ENCODE measurements at regions not wholly inside any gene's neighbourhood (a gene's known extent, or its start where the extent isn't known, plus 50 kb on each side); places are given as distances from the start of the nearest gene placed in this dataset.

GRCh38 chr6:45718871-45719270 is 296.8 kb downstream of the CLIC5 start:
- TF ChIP-seq ZNF8 (CRISPR knock-in tag; IDR thresholded peaks at IDR 0.05) (no peak), ARNTL (CRISPR knock-in tag; IDR thresholded peaks at IDR 0.05; ENCODE audit: borderline replicate concordance, low read depth) (no peak)

All from SK-N-SH treated with all-trans-retinoic acid at 6 μM for 48 hours (cell line).